Spleen (tissue), 7 donors: ENCODE measurements at regions not wholly inside any gene's neighbourhood (a gene's known extent, or its start where the extent isn't known, plus 50 kb on each side); places are given as distances from the start of the nearest gene placed in this dataset.

Experiments
- CTCF ChIP-seq, 11 experiments: fragments of 200-600 bp in 7 of 11; fragments of 450-650 bp in 4 of 11; sonication (generic) in 4 of 11; IDR thresholded peaks in 8 of 11; conservative IDR thresholded peaks in 3 of 11; 1 replicate in 7 of 11; 2 replicates in 4 of 11; pipeline versions ENCODE4 v1.4.0 to v1.8.0; 2016 to 2021; ENCODE audit warnings: antibody characterized with exemption in 11 of 11, inconsistent platforms in 4 of 11, mild to moderate bottlenecking in 1 of 11
- POLR2A ChIP-seq, 3 donors: fragments of 450-650 bp; IDR thresholded peaks; one replicate each; pipeline ENCODE4 v1.5.1; 2017; ENCODE audit warnings: antibody characterized with exemption in 3 of 3, mild to moderate bottlenecking in 1 of 3
- donor health status: DM: no; HTN: no; CAD: no; lungs with moderate emphysema.
- donor health status: DM: no; HTN: no; CAD: no.
- donor health status: DM: no; HTN: no; CAD: no.

- TF ChIP-seq POLR2A (IDR thresholded peaks at IDR 0.05), result no peak
- TF ChIP-seq CTCF (IDR thresholded peaks at IDR 0.05 in 8 of 11, conservative IDR thresholded peaks at IDR 0.05 in 3 of 11), result no peak
Observed at GRCh38 chrY:12598783-12599182, 102.2 kb upstream of the USP9Y start.
